ENCODE measurements at regions not wholly inside any gene's neighbourhood (a gene's known extent, or its start where the extent isn't known, plus 50 kb on each side); places are given as distances from the start of the nearest gene placed in this dataset.

DNA sequence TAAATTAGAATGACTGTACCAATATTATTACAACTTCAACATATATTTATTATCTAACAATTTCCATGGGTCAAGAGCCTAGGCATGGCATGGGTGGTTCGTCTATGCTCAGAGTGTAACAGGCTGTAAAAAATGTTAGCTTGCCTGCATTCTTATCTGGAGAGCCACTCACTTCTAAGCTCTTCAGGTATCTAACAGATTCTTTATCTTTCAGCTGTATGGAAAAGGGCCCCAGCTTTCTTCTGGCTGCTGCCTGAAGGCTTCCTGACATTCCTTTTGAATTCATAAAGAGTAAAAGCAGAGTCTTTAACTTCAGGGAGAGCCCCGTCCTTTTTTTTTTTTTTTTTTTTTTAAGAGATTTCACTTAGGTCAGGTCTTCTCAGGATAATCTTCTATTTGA lies 648.8 kb downstream of the NXPH1 start:
- Histone ChIP-seq H3K23ac (ENCODE audit: insufficient read length, low read depth, low read length) (no peak overlapping the region), H4K5ac (ENCODE audit: insufficient read length, low read depth, low read length) (no peak overlapping the region), H3K27me3 (ENCODE audit: insufficient read depth, low read length) (no peaks in the 10 kb centered on the region), H4K8ac (replicated peaks; ENCODE audit: insufficient read length, low read depth, low read length) (no peak overlapping the region), H3K14ac (ENCODE audit: insufficient read depth, low read length) (no peak overlapping the region), H2BK12ac (ENCODE audit: insufficient read length, low read depth, low read length) (no peak overlapping the region), H2BK20ac (ENCODE audit: low read depth, low read length, poor library complexity, severe bottlenecking) (no peak overlapping the region), H3K4me2 (ENCODE audit: insufficient read depth, insufficient read length, low read length) (no peak overlapping the region), H3K4me1 (ENCODE audit: insufficient read depth, low read length) (no peaks in the 10 kb centered on the region), H3K56ac (ENCODE audit: insufficient read length, low read depth, low read length) (no peak overlapping the region), H2AFZ (ENCODE audit: low read length) (no peak overlapping the region), H3K23me2 (ENCODE audit: insufficient read length, low read depth, low read length, poor library complexity, severe bottlenecking) (no peaks in the 10 kb centered on the region), H3T11ph (ENCODE audit: low read length) (no peak overlapping the region), H2BK120ac (ENCODE audit: low read depth, low read length, poor library complexity, severe bottlenecking) (no peak overlapping the region), H3K4ac (ENCODE audit: low read depth, low read length) (no peak overlapping the region), H3K79me2 (ENCODE audit: insufficient read depth, low read length) (no peaks in the 10 kb centered on the region), H4K20me1 (ENCODE audit: control insufficient read depth, insufficient read depth, insufficient read length) (no peaks in the 10 kb centered on the region), H3K27ac (ENCODE audit: insufficient read length, low read depth, low read length) (no peak overlapping the region), H3K79me1 (ENCODE audit: insufficient read depth, low read depth, low read length, poor library complexity, severe bottlenecking) (no peaks in the 10 kb centered on the region), H4K91ac (ENCODE audit: insufficient read length, low read depth, low read length) (no peak overlapping the region), H2BK15ac (ENCODE audit: low read depth, low read length) (no peak overlapping the region), H2AK5ac (ENCODE audit: insufficient read length, low read length) (no peak overlapping the region), H3K9ac (ENCODE audit: extremely low read depth, insufficient read length, low read length) (no peak overlapping the region), H3K9me3 (ENCODE audit: control insufficient read depth, low read depth, low read length) (no peaks in the 10 kb centered on the region), H3K18ac (ENCODE audit: insufficient read length, low read depth, low read length) (no peak overlapping the region), H2BK5ac (ENCODE audit: insufficient read length, low read length) (no peak overlapping the region)
- no peaks in the 10 kb centered on the region; the same call in 1 of the 2 replicates for H3K27me3 Mint-ChIP-seq (ENCODE audit: low read depth)
- no peaks in the 10 kb centered on the region for H3K36me3 Mint-ChIP-seq (ENCODE audit: insufficient read depth in 1 of 3, low read depth in 3 of 3)
- DNase-seq = no peak
- TF ChIP-seq, protein P1, sequence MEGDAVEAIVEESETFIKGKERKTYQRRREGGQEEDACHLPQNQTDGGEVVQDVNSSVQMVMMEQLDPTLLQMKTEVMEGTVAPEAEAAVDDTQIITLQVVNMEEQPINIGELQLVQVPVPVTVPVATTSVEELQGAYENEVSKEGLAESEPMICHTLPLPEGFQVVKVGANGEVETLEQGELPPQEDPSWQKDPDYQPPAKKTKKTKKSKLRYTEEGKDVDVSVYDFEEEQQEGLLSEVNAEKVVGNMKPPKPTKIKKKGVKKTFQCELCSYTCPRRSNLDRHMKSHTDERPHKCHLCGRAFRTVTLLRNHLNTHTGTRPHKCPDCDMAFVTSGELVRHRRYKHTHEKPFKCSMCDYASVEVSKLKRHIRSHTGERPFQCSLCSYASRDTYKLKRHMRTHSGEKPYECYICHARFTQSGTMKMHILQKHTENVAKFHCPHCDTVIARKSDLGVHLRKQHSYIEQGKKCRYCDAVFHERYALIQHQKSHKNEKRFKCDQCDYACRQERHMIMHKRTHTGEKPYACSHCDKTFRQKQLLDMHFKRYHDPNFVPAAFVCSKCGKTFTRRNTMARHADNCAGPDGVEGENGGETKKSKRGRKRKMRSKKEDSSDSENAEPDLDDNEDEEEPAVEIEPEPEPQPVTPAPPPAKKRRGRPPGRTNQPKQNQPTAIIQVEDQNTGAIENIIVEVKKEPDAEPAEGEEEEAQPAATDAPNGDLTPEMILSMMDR (conservative IDR thresholded peaks at IDR 0.05) = no peak
- H3K4me1 Mint-ChIP-seq = 0 out of 4 replicates have a peak, but pooled peaks cover 0 to 4% of the 10 kb centered on the region in 2 experiments
- H3K4me3 Mint-ChIP-seq = no peak overlapping the region
- H3K9me3 Mint-ChIP-seq = no peaks in the 10 kb centered on the region
- H3K27ac Mint-ChIP-seq = no peak overlapping the region
- WGBS (ENCODE audit: extremely low coverage, insufficient read length, low lambda C conversion rate) = no CpG with 5 or more reads among the region's 2 CpGs

Data from H9 (cell line).